ENCODE measurements at regions not wholly inside any gene's neighbourhood (a gene's known extent, or its start where the extent isn't known, plus 50 kb on each side); places are given as distances from the start of the nearest gene placed in this dataset.

- Histone ChIP-seq H3K14ac (ENCODE audit: low read length in 2 of 2) (no peak overlapping the region), H4K91ac (ENCODE audit: low read length) (no peak overlapping the region), H3K79me1 (replicated peaks; ENCODE audit: low read length, poor library complexity, severe bottlenecking) (no peaks in the 10 kb centered on the region), H2BK12ac (ENCODE audit: low read length in 2 of 2) (no peak overlapping the region), H4K8ac (ENCODE audit: low read length) (no peak overlapping the region), H3K27ac (ENCODE audit: low read length, poor library complexity, severe bottlenecking) (no peak overlapping the region), H3K4me3 (ENCODE audit: insufficient read depth in 1 of 2, low read depth in 1 of 2, low read length in 2 of 2) (no peak overlapping the region), H3K23ac (ENCODE audit: low read length in 2 of 2) (no peak overlapping the region), H3K27me3 (ENCODE audit: control insufficient read depth in 1 of 2, insufficient read depth in 1 of 2, low read length in 2 of 2) (no peaks in the 10 kb centered on the region), H2BK120ac (ENCODE audit: low read depth, low read length) (no peak overlapping the region), H2AK5ac (ENCODE audit: low read length, severe bottlenecking) (no peak overlapping the region), H2BK5ac (ENCODE audit: low read depth, low read length, poor library complexity, severe bottlenecking) (no peak overlapping the region), H3K36me3 (ENCODE audit: control insufficient read depth in 1 of 2, insufficient read depth in 2 of 2, low read depth in 1 of 2, low read length in 2 of 2) (no peaks in the 10 kb centered on the region), H2BK15ac (ENCODE audit: low read depth, poor library complexity, severe bottlenecking) (no peak overlapping the region), H3K4ac (ENCODE audit: low read depth in 1 of 2, low read length in 2 of 2) (no peak overlapping the region), H3K4me2 (ENCODE audit: low read length, poor library complexity, severe bottlenecking) (no peak overlapping the region), H3K9ac (ENCODE audit: low read length) (no peak overlapping the region), H3K4me1 (ENCODE audit: control insufficient read depth, insufficient read depth, low read depth, low read length) (no peaks in the 10 kb centered on the region), H2AFZ (ENCODE audit: low read depth, low read length) (no peak overlapping the region), H3K9me3 (ENCODE audit: control insufficient read depth, low read length) (peaks cover 18% of the 10 kb centered on the region), H3K18ac (ENCODE audit: low read depth in 1 of 2, low read length in 2 of 2) (no peak overlapping the region)
- WGBS = 98% methylated on average over 2 of the region's 6 CpGs
- DNase-seq = no peak
Observed at GRCh38 chr4:18975916-18976808, 954.6 kb upstream of the LCORL start.

DNA sequence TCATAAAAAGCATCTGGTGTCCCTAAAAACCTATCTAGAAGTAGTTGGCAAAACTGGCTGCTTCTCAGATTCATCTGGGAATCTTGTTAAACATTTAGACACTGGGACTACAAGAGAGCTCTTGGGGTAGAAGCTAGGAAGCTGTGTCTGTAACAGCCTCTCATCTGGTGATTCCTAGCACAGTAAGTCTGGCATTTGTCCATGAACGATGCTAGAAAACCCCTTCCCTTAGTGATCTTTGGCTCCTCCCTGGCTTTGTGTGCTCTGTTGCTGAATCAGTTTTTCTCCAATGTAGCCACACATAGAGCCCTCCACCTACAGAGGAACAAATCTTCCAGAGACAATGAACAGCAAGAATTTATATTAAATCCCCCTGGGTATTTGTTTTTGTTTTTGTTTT is 951.7 kb upstream of the LCORL start:
- Histone ChIP-seq H3K4ac (ENCODE audit: low read depth in 1 of 2, low read length in 2 of 2) (no peak overlapping the region), H3K36me3 (ENCODE audit: control insufficient read depth in 1 of 2, insufficient read depth in 2 of 2, low read depth in 1 of 2, low read length in 2 of 2) (no peaks in the 10 kb centered on the region), H2AFZ (ENCODE audit: low read depth, low read length) (no peak overlapping the region), H3K18ac (ENCODE audit: low read depth in 1 of 2, low read length in 2 of 2) (no peak overlapping the region), H2BK15ac (ENCODE audit: low read depth, poor library complexity, severe bottlenecking) (no peak overlapping the region), H3K4me1 (ENCODE audit: control insufficient read depth, insufficient read depth, low read depth, low read length) (no peaks in the 10 kb centered on the region), H3K14ac (ENCODE audit: low read length in 2 of 2) (no peak overlapping the region), H2BK5ac (ENCODE audit: low read depth, low read length, poor library complexity, severe bottlenecking) (no peak overlapping the region), H2BK12ac (ENCODE audit: low read length in 2 of 2) (no peak overlapping the region), H3K27me3 (ENCODE audit: control insufficient read depth in 1 of 2, insufficient read depth in 1 of 2, low read length in 2 of 2) (no peaks in the 10 kb centered on the region), H4K8ac (ENCODE audit: low read length) (no peak overlapping the region), H3K79me1 (replicated peaks; ENCODE audit: low read length, poor library complexity, severe bottlenecking) (no peaks in the 10 kb centered on the region), H4K91ac (ENCODE audit: low read length) (no peak overlapping the region), H2AK5ac (ENCODE audit: low read length, severe bottlenecking) (no peak overlapping the region), H2BK120ac (ENCODE audit: low read depth, low read length) (no peak overlapping the region), H3K9ac (ENCODE audit: low read length) (no peak overlapping the region), H3K27ac (ENCODE audit: low read length, poor library complexity, severe bottlenecking) (no peak overlapping the region), H3K4me3 (ENCODE audit: insufficient read depth in 1 of 2, low read depth in 1 of 2, low read length in 2 of 2) (no peak overlapping the region), H3K9me3 (ENCODE audit: control insufficient read depth, low read length) (peaks cover 25% of the 10 kb centered on the region), H3K4me2 (ENCODE audit: low read length, poor library complexity, severe bottlenecking) (no peak overlapping the region), H3K23ac (ENCODE audit: low read length in 2 of 2) (no peak overlapping the region)
- DNase-seq = no peak
- 74% methylated on average over 1 of the region's 1 CpG for WGBS

- H3K79me1 ChIP-seq (replicated peaks; ENCODE audit: low read length, poor library complexity, severe bottlenecking) = no peaks in the 10 kb centered on the region
- H3K9me3 ChIP-seq (ENCODE audit: control insufficient read depth, low read length) = peaks cover 42% of the 10 kb centered on the region
Observed at GRCh38 chr4:18961879-18962278, 940.3 kb upstream of the LCORL start.

GRCh38 chr4:18961266-18961665 is 939.7 kb upstream of the LCORL start:
- H3K27me3 ChIP-seq (ENCODE audit: control insufficient read depth in 1 of 2, insufficient read depth in 1 of 2, low read length in 2 of 2) = no peaks in the 10 kb centered on the region
- H2BK120ac ChIP-seq (ENCODE audit: low read depth, low read length) = no peak overlapping the region
- H3K4me2 ChIP-seq (ENCODE audit: low read length, poor library complexity, severe bottlenecking) = no peak overlapping the region
- no peak overlapping the region for H3K14ac ChIP-seq (ENCODE audit: low read length in 2 of 2)
- H3K18ac ChIP-seq (ENCODE audit: low read depth in 1 of 2, low read length in 2 of 2) = no peak overlapping the region
- no peak overlapping the region for H4K91ac ChIP-seq (ENCODE audit: low read length)
- no peak overlapping the region for H3K4me3 ChIP-seq (ENCODE audit: insufficient read depth in 1 of 2, low read depth in 1 of 2, low read length in 2 of 2)
- no peak overlapping the region for H2BK12ac ChIP-seq (ENCODE audit: low read length in 2 of 2)
- 98% methylated on average over 8 of the region's 8 CpGs for WGBS
- H3K4ac ChIP-seq (ENCODE audit: low read depth in 1 of 2, low read length in 2 of 2) = no peak overlapping the region
- no peak overlapping the region for H3K9ac ChIP-seq (ENCODE audit: low read length)
- H3K23ac ChIP-seq (ENCODE audit: low read length in 2 of 2) = no peak overlapping the region
- H2BK15ac ChIP-seq (ENCODE audit: low read depth, poor library complexity, severe bottlenecking) = no peak overlapping the region
- no peak overlapping the region for H2AK5ac ChIP-seq (ENCODE audit: low read length, severe bottlenecking)
- H3K9me3 ChIP-seq (ENCODE audit: control insufficient read depth, low read length) = peaks cover 43% of the 10 kb centered on the region
- DNase-seq = no peak
- no peak overlapping the region for H4K8ac ChIP-seq (ENCODE audit: low read length)
- H3K27ac ChIP-seq (ENCODE audit: low read length, poor library complexity, severe bottlenecking) = no peak overlapping the region
- no peaks in the 10 kb centered on the region for H3K79me1 ChIP-seq (replicated peaks; ENCODE audit: low read length, poor library complexity, severe bottlenecking)
- H2AFZ ChIP-seq (ENCODE audit: low read depth, low read length) = no peak overlapping the region
- peaks cover 2% of the 10 kb centered on the region for H3K4me1 ChIP-seq (ENCODE audit: control insufficient read depth, insufficient read depth, low read depth, low read length)
- no peak overlapping the region for H2BK5ac ChIP-seq (ENCODE audit: low read depth, low read length, poor library complexity, severe bottlenecking)
- H3K36me3 ChIP-seq (ENCODE audit: control insufficient read depth in 1 of 2, insufficient read depth in 2 of 2, low read depth in 1 of 2, low read length in 2 of 2) = no peaks in the 10 kb centered on the region

More at GRCh38 chr4:18961879-18962278, 940.3 kb upstream of the LCORL start:
- H3K4me1 ChIP-seq (ENCODE audit: control insufficient read depth, insufficient read depth, low read depth, low read length) = peaks cover 2% of the 10 kb centered on the region
- no peak overlapping the region for H3K4me3 ChIP-seq (ENCODE audit: insufficient read depth in 1 of 2, low read depth in 1 of 2, low read length in 2 of 2)
- no peak overlapping the region for H3K4me2 ChIP-seq (ENCODE audit: low read length, poor library complexity, severe bottlenecking)
- H3K9ac ChIP-seq (ENCODE audit: low read length) = no peak overlapping the region
- no peak overlapping the region for H2AK5ac ChIP-seq (ENCODE audit: low read length, severe bottlenecking)
- H3K27me3 ChIP-seq (ENCODE audit: control insufficient read depth in 1 of 2, insufficient read depth in 1 of 2, low read length in 2 of 2) = no peaks in the 10 kb centered on the region
- H2BK12ac ChIP-seq (ENCODE audit: low read length in 2 of 2) = no peak overlapping the region
- H2AFZ ChIP-seq (ENCODE audit: low read depth, low read length) = no peak overlapping the region
- H2BK15ac ChIP-seq (ENCODE audit: low read depth, poor library complexity, severe bottlenecking) = no peak overlapping the region
- H2BK5ac ChIP-seq (ENCODE audit: low read depth, low read length, poor library complexity, severe bottlenecking) = no peak overlapping the region
- no peak overlapping the region for H2BK120ac ChIP-seq (ENCODE audit: low read depth, low read length)
- H3K36me3 ChIP-seq (ENCODE audit: control insufficient read depth in 1 of 2, insufficient read depth in 2 of 2, low read depth in 1 of 2, low read length in 2 of 2) = no peaks in the 10 kb centered on the region
- H3K23ac ChIP-seq (ENCODE audit: low read length in 2 of 2) = no peak overlapping the region
- no peak overlapping the region for H3K27ac ChIP-seq (ENCODE audit: low read length, poor library complexity, severe bottlenecking)
- H3K4ac ChIP-seq (ENCODE audit: low read depth in 1 of 2, low read length in 2 of 2) = no peak overlapping the region
- DNase-seq = no peak
- H4K8ac ChIP-seq (ENCODE audit: low read length) = no peak overlapping the region
- no peak overlapping the region for H4K91ac ChIP-seq (ENCODE audit: low read length)
- H3K14ac ChIP-seq (ENCODE audit: low read length in 2 of 2) = no peak overlapping the region
- no peak overlapping the region for H3K18ac ChIP-seq (ENCODE audit: low read depth in 1 of 2, low read length in 2 of 2)

All from mesenchymal stem cell (in vitro differentiated cells and primary cell).